Epithelial cell of proximal tubule (primary cell): ENCODE measurements at regions not wholly inside any gene's neighbourhood (a gene's known extent, or its start where the extent isn't known, plus 50 kb on each side); places are given as distances from the start of the nearest gene placed in this dataset.

Source experiments
- DNase-seq: peaks from one replicate; pipeline ENCODE4 v3.0.0-alpha.2; 2011; ENCODE audit warnings: low read depth
- H3K4me3 ChIP-seq: 2 replicates; pipeline ENCODE4 v1.5.1; 2011; ENCODE audit warnings: low read depth, mild to moderate bottlenecking, low read length
- TF ChIP-seq, protein P1 (sequence below): conservative IDR thresholded peaks from 2 replicates; pipeline ENCODE4 v1.5.1; 2012; ENCODE audit warnings: low read depth, mild to moderate bottlenecking, low read length

DNA sequence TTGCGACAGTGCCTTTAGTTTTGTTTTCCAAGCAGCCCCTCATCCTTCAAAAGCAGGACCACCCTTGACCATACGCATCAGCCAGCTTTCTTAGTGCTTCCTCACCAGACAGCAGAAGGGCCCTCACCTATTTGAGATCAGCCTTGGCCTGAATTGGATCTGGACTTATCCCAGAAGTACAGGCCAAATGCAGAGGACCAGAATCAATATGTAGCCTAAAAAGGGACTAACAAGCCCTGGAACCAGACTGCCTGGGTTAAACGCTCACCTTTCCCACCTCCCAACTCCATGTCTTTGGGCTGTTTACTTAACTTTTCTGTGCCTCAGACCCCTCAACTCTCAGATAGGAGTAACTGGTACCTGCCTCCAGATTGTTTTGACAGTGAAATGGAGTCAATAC, 77.7 kb upstream of the ATP6AP2 start:
- no peak overlapping the region for H3K4me3 ChIP-seq
- no peak for DNase-seq
- TF ChIP-seq, protein P1, sequence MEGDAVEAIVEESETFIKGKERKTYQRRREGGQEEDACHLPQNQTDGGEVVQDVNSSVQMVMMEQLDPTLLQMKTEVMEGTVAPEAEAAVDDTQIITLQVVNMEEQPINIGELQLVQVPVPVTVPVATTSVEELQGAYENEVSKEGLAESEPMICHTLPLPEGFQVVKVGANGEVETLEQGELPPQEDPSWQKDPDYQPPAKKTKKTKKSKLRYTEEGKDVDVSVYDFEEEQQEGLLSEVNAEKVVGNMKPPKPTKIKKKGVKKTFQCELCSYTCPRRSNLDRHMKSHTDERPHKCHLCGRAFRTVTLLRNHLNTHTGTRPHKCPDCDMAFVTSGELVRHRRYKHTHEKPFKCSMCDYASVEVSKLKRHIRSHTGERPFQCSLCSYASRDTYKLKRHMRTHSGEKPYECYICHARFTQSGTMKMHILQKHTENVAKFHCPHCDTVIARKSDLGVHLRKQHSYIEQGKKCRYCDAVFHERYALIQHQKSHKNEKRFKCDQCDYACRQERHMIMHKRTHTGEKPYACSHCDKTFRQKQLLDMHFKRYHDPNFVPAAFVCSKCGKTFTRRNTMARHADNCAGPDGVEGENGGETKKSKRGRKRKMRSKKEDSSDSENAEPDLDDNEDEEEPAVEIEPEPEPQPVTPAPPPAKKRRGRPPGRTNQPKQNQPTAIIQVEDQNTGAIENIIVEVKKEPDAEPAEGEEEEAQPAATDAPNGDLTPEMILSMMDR: no peak

DNA sequence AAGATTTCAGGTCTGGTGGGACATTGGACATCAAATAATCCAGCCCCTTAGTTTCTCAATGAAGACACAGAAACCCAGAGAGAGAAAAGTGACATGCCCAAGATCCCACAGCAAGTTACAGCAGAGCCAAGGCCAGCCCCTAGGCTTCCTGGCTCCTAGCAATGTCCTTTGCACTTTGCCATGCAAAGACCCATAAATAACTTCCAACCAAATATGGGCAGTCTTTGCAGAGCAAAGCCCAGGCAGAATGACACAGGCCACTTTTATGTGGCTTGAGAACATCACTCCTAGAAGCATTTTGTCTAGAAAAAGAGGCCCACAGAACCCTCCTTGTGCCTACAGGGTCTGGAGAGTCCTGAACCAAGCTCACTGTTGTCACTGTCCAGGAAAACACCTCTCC, 78.1 kb upstream of the ATP6AP2 start:
- TF ChIP-seq, protein P1: no peak
- DNase-seq: no peak
- H3K4me3 ChIP-seq: no peak overlapping the region

DNA sequence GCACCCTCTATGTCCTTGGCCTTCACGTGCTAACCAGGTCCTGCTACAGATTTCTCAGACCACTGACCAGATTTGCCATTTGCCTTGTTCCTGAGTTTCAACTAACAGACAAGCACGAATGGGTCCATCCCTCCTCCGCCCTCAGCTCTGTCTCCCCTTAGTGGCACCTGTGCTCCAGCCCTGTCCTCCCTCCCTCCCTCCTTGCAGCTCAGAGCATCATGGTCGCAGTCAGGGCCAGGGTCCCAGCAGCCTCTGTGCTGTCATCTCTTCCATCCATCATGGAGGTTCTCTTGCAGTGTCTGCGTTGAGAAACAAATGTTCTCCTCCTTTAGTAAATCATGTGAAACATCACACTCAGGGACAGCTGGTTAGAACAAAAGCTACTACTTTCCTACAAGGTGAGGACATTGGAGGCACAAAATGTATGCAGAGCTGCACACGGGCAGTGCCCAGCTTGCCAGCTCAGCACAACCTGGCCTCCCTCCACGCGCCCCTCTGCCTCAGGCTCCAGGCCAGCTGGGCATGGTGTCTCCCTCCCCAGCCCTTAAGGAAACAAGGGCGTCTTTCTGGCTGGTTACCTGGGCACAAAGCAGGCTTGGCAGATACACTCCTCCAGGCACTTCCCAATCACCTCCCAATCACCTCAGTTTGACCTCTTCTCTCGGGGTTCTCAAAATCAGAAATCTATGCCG, 79.5 kb upstream of the ATP6AP2 start:
- no peak for DNase-seq
- H3K4me3 ChIP-seq: no peak overlapping the region
- TF ChIP-seq, protein P1: no peak

DNA sequence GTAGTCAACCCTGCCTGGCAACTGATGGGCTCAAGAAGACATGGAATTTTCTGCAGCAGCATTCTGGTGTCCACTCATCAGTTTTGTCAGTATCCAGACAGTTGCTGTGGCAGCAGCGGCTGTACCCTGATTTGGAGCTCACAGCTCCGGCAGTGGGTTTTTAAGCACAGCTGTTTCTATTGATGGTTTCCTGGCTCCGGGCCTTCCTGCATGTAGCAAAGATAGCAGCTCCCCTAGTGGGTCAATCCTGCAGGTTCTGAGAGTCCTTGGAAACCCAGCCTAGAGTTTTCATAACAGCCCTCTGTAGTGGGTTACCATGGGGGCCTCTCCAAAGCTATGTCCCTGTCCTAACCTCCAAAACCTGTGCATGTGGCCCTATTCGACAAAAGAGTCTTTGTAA, 84.0 kb upstream of the ATP6AP2 start:
- no peak overlapping the region for H3K4me3 ChIP-seq
- no peak for DNase-seq
- TF ChIP-seq, protein P1: peak; percentile 21

DNA sequence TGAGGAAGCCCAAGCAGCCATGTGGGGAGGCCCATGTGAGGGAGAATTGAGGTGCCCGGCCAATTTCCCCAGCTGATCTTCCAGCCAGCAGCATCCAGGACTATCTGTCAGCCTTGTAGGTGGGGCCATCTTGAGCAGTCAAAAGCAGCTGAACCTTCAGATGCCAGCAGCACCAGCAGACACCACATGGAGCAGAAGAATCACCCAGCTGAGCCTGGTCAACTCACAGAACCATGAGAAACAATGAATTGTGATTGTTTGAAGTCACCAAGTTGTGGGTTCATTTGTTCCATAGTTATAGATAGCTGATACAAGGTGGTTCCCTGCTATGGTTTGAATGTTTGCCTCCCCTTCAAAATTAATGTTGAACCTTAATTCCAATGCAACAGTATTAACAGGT, 85.1 kb upstream of the ATP6AP2 start:
- H3K4me3 ChIP-seq: no peak overlapping the region
- no peak for DNase-seq
- TF ChIP-seq, protein P1: no peak

DNA sequence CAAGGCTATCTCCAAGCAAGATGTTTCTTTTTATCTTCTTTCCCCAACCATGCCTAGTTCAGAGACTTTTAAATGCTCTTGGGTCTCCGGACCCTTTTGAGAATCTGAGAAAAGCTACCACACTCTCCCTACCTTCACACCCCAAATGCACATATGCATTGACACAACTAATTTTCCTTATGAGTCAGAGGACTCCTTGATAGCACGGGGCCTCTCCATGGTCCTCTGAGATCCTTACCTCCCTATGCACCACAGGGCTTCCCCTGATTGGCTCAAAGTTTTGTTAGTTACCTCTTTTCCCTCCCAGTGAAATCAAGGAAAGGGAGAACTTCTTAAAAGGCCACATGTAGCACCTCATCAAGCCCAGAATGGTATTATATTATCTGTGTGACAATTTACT, 86.8 kb upstream of the ATP6AP2 start:
- TF ChIP-seq, protein P1: no peak
- no peak overlapping the region for H3K4me3 ChIP-seq
- no peak for DNase-seq

DNA sequence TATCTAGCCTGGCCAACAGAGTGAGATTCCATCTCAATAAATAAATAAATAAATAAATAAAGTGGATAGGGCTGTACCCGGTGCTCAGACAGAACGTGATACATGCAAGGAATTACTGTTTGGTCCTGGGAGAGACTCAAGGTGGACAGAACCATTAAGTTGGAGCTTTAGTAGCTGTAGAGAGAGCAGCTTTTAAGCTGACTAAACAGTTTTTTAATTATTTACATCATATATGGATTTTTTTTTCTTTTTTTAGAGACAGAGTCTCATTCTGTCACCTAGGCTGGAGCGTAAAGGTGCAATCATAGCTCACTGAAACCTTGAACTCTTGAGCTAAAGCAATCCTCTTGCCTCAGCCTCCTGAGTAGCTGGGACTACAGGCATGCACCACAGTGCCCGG, 92.5 kb upstream of the ATP6AP2 start:
- DNase-seq: no peak
- no peak overlapping the region for H3K4me3 ChIP-seq
- TF ChIP-seq, protein P1: no peak
